Thymus (tissue), 11 donors: ENCODE measurements at regions not wholly inside any gene's neighbourhood (a gene's known extent, or its start where the extent isn't known, plus 50 kb on each side); places are given as distances from the start of the nearest gene placed in this dataset.
"Not testable (repeated sequence)": the region's sequence is repeated elsewhere in the genome, so short reads cannot be mapped to it uniquely, and the experiment has no call there.

Experiments
- DNase-seq, 9 donors: peaks; one replicate each; pipeline ENCODE4 v3.0.0-alpha.2; 2013; ENCODE audit warnings: low spot score in 9 of 9, low read depth in 6 of 9, missing footprints in 1 of 9
- H3K27ac ChIP-seq, 2 donors: one replicate each; pipeline ENCODE4 v1.5.1; 2013; ENCODE audit warnings: control low read depth in 1 of 2, low read depth in 1 of 2, low read length in 1 of 2, mild to moderate bottlenecking in 1 of 2, moderate library complexity in 1 of 2
- H3K27me3 ChIP-seq, 2 donors: one replicate each; pipeline ENCODE4 v1.5.1; 2013; ENCODE audit warnings: low read length in 1 of 2; ENCODE audit not compliant: control insufficient read depth in 2 of 2, insufficient read depth in 1 of 2
- H3K36me3 ChIP-seq, 2 donors: one replicate each; pipeline ENCODE4 v1.5.1; 2013; ENCODE audit warnings: low read length in 1 of 2, mild to moderate bottlenecking in 1 of 2, moderate library complexity in 1 of 2; ENCODE audit not compliant: control insufficient read depth in 2 of 2, insufficient read depth in 2 of 2
- H3K4me1 ChIP-seq, 2 donors: one replicate each; pipeline ENCODE4 v1.5.1; 2013; ENCODE audit warnings: low read length in 2 of 2; ENCODE audit not compliant: control insufficient read depth in 2 of 2, insufficient read depth in 2 of 2
- H3K4me3 ChIP-seq, 2 donors: one replicate each; pipeline ENCODE4 v1.5.1; 2013; ENCODE audit warnings: low read length in 2 of 2, control low read depth in 1 of 2, mild to moderate bottlenecking in 1 of 2
- H3K9me3 ChIP-seq, 2 donors: one replicate each; pipeline ENCODE4 v1.5.1; 2013; ENCODE audit warnings: low read length in 1 of 2, mild to moderate bottlenecking in 1 of 2; ENCODE audit not compliant: control insufficient read depth in 2 of 2, insufficient read depth in 1 of 2
- WGBS: extraction: QIAGEN DNeasy Blood & Tissue Kit; methylation state at CpG from one replicate; pipeline ENCODE4 v1.1.7; 2013; 5-methylcytosine and 5-hydroxymethylcytosine counted together
- donor health status: healthy.

GRCh38 chr17:6254036-6254435 lies 180.9 kb downstream of the AIPL1 start:
- 94% methylated on average over 5 of the region's 5 CpGs for WGBS
- Histone ChIP-seq H3K4me3 (no peak overlapping the region), H3K9me3 (no peaks in the 10 kb centered on the region), H3K27me3 (peaks cover 0 to 2% of the 10 kb centered on the region in 2 donors), H3K27ac (no peak overlapping the region), H3K4me1 (no peaks in the 10 kb centered on the region), H3K36me3 (no peaks in the 10 kb centered on the region)
- no peak for DNase-seq

GRCh38 chr17:6251640-6252039 lies 181.5 kb downstream of the WSCD1 start:
- H3K27me3 ChIP-seq, H3K4me1 ChIP-seq, DNase-seq, H3K36me3 ChIP-seq, H3K27ac ChIP-seq, H3K4me3 ChIP-seq, H3K9me3 ChIP-seq: not testable (repeated sequence)
- 89% methylated on average over 5 of the region's 5 CpGs for WGBS

- Histone ChIP-seq H3K27ac (no peak overlapping the region), H3K4me1 (no peaks in the 10 kb centered on the region), H3K36me3 (no peaks in the 10 kb centered on the region), H3K27me3 (no peaks in the 10 kb centered on the region), H3K4me3 (no peak overlapping the region), H3K9me3 (no peaks in the 10 kb centered on the region)
- DNase-seq: no peak
- 69% methylated on average over 5 of the region's 5 CpGs for WGBS
Measured at GRCh38 chr17:6249732-6250131, 179.6 kb downstream of the WSCD1 start.

GRCh38 chr17:6248061-6248460 lies 177.9 kb downstream of the WSCD1 start:
- Histone ChIP-seq H3K27me3 (no peaks in the 10 kb centered on the region), H3K4me3 (no peak overlapping the region), H3K9me3 (no peaks in the 10 kb centered on the region), H3K27ac (no peak overlapping the region), H3K36me3 (no peaks in the 10 kb centered on the region), H3K4me1 (no peaks in the 10 kb centered on the region)
- 79% methylated on average over 4 of the region's 4 CpGs for WGBS
- DNase-seq: no peak

GRCh38 chr17:6245301-6246177 lies 175.4 kb downstream of the WSCD1 start:
- no peak for DNase-seq
- Histone ChIP-seq H3K36me3 (no peaks in the 10 kb centered on the region), H3K4me3 (no peak overlapping the region), H3K9me3 (no peaks in the 10 kb centered on the region), H3K27ac (no peak overlapping the region), H3K27me3 (no peaks in the 10 kb centered on the region), H3K4me1 (no peaks in the 10 kb centered on the region)
- 79% methylated on average over 8 of the region's 8 CpGs for WGBS

GRCh38 chr17:6244796-6245195 lies 174.6 kb downstream of the WSCD1 start:
- Histone ChIP-seq H3K4me3 (no peak overlapping the region), H3K27me3 (no peaks in the 10 kb centered on the region), H3K27ac (no peak overlapping the region), H3K9me3 (no peaks in the 10 kb centered on the region), H3K36me3 (no peaks in the 10 kb centered on the region), H3K4me1 (no peaks in the 10 kb centered on the region)
- no peak for DNase-seq
- whole genome bisulfite sequencing: 73% methylated on average over 4 of the region's 4 CpGs

GRCh38 chr17:6244253-6244652 lies 174.1 kb downstream of the WSCD1 start:
- no peaks in the 10 kb centered on the region for H3K36me3 ChIP-seq
- H3K9me3 ChIP-seq: no peaks in the 10 kb centered on the region
- no peak overlapping the region for H3K27ac ChIP-seq
- H3K4me1 ChIP-seq: no peaks in the 10 kb centered on the region
- 75% methylated on average over 5 of the region's 5 CpGs for WGBS
- no peak for DNase-seq
- no peaks in the 10 kb centered on the region for H3K27me3 ChIP-seq
- H3K4me3 ChIP-seq: no peak overlapping the region

- Histone ChIP-seq H3K27ac (no peak overlapping the region), H3K9me3 (no peaks in the 10 kb centered on the region), H3K4me3 (no peak overlapping the region), H3K36me3 (no peaks in the 10 kb centered on the region), H3K27me3 (peaks cover 0 to under 1% of the 10 kb centered on the region in 2 donors), H3K4me1 (no peaks in the 10 kb centered on the region)
- no peak for DNase-seq
Measured at GRCh38 chr17:6243186-6243585, 173.0 kb downstream of the WSCD1 start.

- peaks cover 0 to 2% of the 10 kb centered on the region in 2 donors for H3K27me3 ChIP-seq
- DNase-seq: no peak
- WGBS: 85% methylated on average over 4 of the region's 4 CpGs
- no peak overlapping the region for H3K4me3 ChIP-seq
- H3K36me3 ChIP-seq: no peaks in the 10 kb centered on the region
- H3K9me3 ChIP-seq: no peaks in the 10 kb centered on the region
- H3K4me1 ChIP-seq: no peaks in the 10 kb centered on the region
- H3K27ac ChIP-seq: no peak overlapping the region
Measured at GRCh38 chr17:6241996-6242395, 171.8 kb downstream of the WSCD1 start.
